Fibroblast of upper back skin (primary cell): ENCODE measurements at regions not wholly inside any gene's neighbourhood (a gene's known extent, or its start where the extent isn't known, plus 50 kb on each side); places are given as distances from the start of the nearest gene placed in this dataset.

Experiments
- DNase-seq: peaks from one replicate; pipeline ENCODE4 v3.0.0-alpha.2; 2013

- no peak for DNase-seq
These were observed 153.5 kb upstream of the FOXF1 start for GRCh38 chr16:86356804-86357203.

DNA sequence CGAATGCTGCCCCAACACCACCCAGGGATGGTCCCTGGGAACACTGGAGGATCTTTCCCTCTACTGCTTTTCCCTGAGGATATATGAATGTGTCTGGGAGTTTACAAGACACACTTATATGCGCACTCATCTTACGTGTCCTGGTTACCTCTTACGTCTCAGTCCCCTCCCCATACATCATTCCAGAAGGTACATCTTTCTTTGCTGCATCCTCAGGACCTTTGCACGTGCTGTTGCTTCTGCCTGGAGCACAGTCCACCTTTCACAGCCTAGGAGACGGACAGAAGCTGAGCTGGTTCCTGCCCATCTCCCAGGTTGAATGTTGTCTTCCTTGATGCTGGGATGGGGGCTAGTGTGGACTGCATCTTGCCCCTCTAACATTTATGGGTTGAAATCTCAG lies 153.0 kb upstream of the FOXF1 start:
- DNase-seq = no peak

- DNase-seq = no peak
These were observed 152.4 kb upstream of the FOXF1 start for GRCh38 chr16:86357950-86358349.

- DNase-seq = no peak
These were observed 150.8 kb upstream of the FOXF1 start for GRCh38 chr16:86359571-86359970.

- DNase-seq = no peak
These were observed 148.0 kb upstream of the FOXF1 start for GRCh38 chr16:86362155-86362849.

GRCh38 chr16:86363057-86363490 lies 147.3 kb upstream of the FOXF1 start:
- DNase-seq = peak; percentile 99

GRCh38 chr16:86363836-86364618 lies 146.3 kb upstream of the FOXF1 start:
- DNase-seq = no peak

DNA sequence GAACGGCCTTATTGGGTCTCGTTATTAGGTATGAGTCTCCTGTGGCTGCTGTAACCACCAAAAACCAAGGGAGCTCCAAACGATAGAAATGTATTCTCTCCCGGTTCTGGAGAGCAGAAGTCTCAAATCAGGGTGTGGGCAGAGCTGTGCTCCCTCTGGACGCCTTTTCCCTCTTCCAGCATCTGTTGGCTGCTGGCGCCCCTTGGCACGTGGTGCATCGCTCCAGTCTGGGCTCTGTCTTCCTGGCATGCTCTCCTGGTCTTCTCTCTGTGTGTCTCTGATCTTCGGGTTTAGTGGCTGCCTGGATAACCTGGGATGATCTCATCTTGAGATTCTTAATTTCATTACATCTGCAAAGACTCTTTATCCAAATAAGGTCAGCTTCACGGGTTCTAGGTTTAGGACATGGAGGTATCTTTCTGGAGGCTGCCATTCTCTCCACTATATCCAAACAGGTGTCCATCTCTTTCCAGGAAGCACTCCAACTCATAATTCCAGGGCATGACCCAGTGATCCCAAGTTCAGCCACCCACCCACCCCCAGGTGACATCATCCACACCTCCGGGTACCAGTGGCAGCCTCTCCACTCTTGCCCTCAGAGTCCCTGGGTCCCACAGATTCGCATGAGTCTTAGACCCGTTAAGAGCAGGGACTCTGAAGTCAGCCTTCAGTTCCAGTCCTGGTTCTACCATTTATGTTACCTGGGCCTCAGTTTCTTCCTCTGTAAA lies 145.5 kb upstream of the FOXF1 start:
- no peak for DNase-seq

- no peak for DNase-seq
These were observed 144.6 kb upstream of the FOXF1 start for GRCh38 chr16:86365513-86366273.

DNA sequence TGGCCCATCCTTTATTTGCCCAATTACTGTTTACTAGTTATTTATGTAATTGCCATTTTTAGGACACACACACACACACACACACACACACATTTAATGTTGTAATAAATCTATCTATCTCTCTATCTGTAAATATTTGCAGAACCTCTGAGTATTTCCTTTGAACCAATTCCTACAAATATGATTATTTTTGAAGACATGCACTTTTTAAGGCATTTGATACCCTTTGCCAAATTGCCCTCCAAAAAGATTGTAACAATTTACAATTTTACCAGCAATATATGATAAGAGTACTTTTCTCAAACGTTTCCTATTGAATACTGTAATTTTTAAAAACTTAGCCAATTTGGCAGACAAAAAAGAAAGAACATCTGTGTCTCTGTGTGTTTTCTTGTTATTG lies 143.8 kb upstream of the FOXF1 start:
- DNase-seq = no peak

DNA sequence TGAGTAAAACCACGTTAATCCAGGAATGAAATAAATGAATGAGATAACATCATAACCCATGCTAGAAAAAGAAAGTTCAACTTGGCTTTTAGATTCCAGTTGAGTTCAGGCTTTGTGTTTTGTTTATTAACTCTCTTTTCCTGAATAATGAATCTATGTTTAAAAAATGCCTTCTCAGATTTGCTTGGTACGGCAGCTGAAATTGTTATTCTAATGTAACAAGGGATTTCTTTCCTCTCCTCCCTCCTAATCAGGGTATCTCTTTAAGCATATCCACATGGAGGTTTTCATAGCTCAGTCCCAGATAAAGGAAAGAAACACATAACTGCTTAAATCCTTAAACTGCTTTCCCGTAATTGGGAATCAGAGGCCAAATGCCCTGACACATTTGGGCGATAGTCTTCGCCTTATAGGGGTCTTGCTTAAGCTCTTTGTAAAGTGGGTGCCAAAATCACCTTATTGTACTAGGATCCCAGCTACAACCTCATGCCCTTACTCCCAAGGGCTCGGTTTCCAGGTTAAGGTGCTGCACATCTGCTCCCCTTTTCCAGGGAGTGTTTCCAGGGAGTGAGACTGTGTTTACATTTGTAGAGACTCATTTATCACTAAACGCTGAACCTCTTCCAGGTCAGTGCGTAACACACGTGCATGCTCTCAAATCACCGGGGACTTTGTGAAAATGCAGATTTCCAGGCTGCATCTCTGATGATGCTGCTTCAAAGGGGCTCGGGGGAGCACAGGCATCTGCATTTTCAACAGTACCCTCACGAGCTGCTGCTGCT lies 142.8 kb upstream of the FOXF1 start:
- DNase-seq = no peak

DNA sequence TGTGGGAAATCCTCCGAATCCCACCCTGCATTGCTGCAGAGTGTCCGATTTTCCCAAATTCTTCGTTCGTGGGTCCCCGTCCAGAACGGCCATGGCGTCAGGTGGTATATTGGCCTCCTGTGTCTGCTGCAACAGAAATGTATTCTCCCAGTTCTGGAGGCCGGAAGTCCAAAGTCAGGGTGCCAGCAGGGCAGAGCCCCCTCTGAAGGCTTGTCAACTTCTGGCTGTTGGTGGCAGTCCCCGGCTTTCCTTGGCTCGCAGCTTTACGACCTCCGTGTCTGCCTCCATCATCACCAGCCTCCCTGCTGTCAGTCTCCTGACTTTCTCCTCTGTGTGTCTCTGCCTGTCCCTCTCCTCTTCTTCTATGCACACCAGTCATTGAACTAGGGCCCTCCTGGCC lies 142.1 kb upstream of the FOXF1 start:
- DNase-seq = no peak

DNA sequence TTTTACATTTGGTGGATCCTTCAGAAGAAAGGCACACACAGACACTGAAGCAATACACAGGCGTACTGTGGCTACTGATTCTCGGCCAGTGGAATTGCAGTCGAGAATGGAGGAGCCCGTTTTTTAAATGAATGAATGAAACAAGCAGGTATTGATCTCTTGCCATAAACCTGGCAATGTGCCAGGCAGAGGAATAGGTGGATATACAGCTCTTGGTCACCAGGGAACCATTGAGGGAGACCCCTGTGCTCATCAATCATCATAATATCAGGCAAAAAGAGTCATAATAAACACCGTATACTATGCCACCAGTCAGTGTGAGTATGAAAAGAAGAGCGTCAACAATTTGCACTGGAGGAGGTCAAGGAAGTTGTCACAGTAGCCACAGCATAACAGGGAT lies 140.3 kb upstream of the FOXF1 start:
- no peak for DNase-seq

DNA sequence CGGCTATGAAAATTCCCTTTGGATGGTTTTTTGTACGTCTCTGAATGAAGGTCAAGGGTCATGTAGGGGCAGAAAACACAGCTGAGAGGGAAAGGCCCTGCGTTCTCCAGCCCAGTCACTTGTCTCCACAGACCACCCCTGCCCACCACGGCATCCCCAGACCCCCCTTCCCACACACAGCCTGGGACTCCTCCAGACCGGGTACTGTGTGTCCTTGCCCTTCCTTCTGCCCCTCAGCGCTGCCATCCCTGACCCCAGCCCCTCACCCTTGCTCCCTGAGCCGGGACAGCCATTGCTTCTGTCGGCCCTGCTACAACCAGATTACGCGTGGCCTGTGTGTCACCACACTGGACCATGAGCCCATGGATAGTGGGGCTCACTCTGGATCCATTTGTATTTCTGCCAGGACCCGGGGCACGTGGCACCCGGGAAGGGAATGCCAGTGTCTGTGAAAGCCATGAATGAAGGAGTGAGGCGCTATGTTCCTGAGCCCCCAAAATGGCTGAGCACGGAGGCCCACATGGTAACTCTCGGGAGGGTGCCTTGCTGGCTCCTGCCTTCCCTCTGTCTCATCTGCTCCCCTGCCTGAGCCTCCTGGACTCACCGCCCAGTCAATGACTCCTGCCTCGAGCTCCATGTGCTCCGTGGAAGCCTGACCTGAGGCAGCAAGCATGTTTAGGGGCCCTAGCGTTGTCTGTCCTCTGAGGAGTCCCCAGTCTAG lies 139.1 kb upstream of the FOXF1 start:
- DNase-seq = no peak

- no peak for DNase-seq
These were observed 138.1 kb upstream of the FOXF1 start for GRCh38 chr16:86372193-86372592.

GRCh38 chr16:86373276-86373901 lies 136.9 kb upstream of the FOXF1 start:
- DNase-seq = no peak

- no peak for DNase-seq
These were observed 135.7 kb upstream of the FOXF1 start for GRCh38 chr16:86374603-86375130.

DNA sequence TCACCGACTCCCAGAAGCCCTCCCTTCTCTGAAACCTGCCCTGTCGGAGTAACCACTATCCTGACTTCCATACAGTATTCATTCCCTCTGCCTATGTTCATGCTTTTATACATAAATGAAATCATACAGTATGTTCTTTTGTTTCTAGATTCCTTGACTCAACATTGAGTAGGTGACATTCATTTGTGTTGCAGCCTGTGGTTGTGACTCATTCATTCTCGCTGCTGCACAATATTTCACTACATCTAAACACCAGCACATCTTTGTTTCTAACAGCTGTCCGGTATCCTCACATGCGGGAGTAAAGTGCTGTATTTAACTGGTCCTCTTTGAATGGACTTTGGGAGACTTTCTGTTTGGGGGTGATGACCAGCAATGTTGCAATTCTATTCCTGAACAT lies 135.0 kb upstream of the FOXF1 start:
- DNase-seq = peak; percentile 86

GRCh38 chr16:86375851-86376250 lies 134.5 kb upstream of the FOXF1 start:
- no peak for DNase-seq

DNA sequence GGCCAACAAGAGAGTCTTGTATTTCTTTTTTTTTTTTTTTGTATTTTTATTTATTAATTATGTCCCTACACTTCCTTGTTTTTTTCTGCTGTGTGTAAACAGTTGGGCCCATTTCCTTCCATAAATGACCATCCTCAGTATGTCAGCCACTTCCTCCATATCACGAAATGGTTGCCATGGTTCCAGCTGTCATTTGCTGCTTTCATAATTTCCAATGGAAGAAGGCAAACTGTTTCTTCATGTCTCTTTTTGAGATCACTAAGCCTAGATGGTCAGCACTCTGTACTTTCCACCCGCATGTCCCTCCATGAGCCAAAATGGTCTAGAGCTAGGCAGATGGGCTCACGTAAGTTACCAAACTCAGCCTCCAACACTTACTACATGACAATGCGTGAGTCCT lies 133.5 kb upstream of the FOXF1 start:
- DNase-seq = no peak
